GM19351 (cell line): ENCODE measurements at regions not wholly inside any gene's neighbourhood (a gene's known extent, or its start where the extent isn't known, plus 50 kb on each side); places are given as distances from the start of the nearest gene placed in this dataset.

Experiments
- ATAC-seq: cut with Tn5 transposase; IDR thresholded peaks from one replicate; pipeline ENCODE4 v1.9.1; 2021; ENCODE audit warnings: mild to moderate bottlenecking, moderate library complexity; ENCODE audit not compliant: unreplicated experiment

DNA sequence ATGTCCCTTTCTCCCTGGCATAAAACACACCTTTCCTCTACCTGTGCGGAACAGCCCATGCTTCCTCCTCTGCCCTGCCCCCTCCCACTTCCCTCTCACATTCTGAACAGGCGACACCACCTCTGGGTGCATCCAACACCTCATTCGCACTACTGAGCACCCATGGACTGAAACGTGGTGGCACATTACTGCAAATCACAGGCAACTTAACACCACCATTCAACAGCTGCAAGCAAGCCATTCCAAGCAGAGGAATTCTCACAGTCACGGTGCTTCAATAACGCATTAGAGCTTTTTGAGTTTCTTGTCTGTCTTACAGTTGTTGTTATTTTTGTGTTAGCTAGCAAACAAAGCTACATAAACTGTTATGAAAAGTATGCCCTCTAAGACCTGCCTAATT is 298.2 kb upstream of the TAS2R1 start:
- no peak for ATAC-seq

DNA sequence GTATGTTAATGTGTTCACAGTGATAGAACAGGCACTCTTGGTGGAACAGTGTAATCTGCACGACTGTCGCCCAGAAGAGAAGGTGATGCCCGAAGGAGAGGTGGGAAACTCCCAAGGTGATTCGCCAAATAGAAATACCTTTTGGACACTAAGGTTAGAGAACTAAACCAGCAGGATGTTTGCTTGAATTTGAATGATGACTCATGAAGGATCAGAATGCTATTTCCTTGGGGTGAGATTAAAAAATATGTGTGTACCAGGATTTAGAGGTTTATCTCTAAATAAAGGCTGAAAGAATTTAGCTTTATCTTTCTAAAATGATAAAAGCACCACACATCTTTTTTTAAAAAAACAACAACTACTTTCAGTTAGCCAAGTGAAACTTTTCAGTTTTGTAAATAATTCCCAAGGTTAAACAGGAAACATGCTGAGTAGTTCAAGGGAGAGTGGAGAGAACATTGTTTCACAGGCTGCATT is 297.4 kb upstream of the TAS2R1 start:
- ATAC-seq, result no peak

DNA sequence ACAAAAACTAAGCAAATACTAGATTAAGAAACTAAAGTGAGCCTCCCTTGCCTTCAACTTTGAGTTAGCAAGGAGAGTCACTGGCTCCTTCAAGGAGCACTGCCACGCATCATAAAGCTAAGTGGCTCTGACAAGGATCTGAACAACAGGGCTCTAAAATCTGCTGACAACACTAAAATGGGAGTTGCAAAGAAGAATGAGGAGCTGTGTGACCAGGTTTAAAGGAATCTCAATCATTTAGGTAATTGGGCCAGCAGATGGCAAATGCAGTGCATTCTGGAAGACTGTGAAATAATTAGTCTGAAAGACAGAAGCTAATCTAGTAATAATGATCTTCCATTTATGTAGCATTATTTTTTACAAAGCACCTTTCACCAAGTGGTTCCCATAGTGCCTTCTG is 297.0 kb upstream of the TAS2R1 start:
- no peak for ATAC-seq

DNA sequence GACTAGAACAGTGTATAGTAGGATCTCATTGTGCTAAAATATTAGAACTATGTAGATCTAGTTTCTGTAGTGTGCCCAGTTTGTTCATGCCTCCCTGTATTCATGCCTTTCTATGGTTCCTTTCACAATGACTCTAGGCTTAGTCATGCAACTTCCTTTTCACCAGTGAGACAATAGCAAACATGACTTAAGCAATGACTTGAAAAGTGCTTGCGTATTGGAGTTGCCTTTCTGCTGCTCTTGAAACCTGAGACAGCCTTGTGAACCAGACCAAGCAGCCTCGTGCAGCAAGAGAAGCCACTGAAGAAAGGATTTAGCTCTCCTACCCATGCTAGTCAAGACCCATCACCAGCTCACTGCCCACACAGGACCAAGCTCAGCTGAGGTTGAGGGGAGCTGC is 294.5 kb upstream of the TAS2R1 start:
- peak; percentile 80 for ATAC-seq

DNA sequence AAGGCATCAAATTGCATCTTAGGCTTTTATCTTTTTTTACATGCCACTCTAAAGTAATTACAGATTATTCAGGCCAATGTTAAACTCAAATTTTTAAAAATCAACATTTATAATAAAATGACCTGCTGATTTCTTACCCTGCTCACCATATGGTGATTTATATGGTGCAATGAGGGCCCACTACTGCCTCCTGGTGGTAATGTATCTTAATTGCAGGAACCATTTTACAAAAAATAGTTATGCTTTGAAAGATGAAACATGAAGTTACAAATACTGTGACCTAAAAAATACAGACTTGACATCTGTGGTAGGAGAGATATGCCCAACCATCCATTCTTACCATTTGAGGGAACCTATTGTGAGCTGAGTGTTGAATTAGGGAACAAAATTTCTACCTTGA is 292.6 kb upstream of the TAS2R1 start:
- no peak for ATAC-seq

DNA sequence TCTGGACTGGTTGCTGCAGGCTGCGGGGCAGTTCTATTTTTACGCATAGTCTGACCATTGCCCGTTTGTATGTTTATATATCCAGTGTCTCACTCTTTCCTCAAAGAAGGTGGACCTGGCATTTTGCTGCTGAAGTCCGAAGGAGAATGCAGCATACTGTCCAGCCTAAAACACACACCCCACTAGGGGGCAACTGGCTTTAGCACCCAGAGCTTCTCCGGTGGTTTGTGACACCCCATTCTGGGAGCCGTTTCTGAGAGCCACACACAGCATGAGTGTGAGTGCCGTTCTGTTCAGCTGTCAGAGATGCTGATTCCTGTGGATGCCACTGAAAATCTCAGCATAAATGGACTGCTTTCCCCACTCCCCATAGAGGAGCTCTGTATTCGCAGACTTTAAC is 290.5 kb upstream of the TAS2R1 start:
- ATAC-seq, result no peak

DNA sequence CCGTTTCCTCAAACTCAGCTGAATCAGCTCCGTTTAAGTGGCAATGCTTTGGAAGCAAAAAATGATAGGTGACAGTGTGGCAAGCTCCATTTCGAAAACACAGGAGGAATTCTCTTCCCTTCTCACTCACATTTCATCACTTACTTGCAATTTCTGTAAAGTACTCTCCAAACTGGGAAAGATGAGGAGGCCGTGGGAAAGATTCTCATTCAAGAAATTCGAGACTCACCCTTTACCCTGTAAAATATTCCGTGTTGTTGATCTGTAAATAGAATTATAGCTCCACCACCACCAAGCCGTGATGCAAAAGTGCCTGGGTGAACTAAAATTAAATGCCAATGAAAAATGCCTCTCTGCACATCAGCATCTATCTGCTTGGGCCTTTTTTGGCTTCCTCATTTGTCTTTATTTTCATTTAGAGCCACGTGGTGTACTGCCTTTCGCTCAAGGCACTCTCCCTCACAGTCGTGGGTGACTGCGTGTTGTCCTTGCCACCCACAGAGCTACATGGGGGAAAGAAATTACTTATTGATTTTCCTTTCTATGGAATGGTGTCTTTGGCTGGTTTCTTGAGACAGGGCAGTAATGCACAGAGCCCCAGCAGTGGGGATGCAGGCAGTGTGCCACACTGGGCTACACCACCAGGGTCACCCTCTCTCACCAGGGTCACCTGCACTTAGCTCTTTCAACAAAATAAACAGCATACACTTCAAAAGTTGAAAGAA is 289.3 kb upstream of the TAS2R1 start:
- ATAC-seq, result no peak

DNA sequence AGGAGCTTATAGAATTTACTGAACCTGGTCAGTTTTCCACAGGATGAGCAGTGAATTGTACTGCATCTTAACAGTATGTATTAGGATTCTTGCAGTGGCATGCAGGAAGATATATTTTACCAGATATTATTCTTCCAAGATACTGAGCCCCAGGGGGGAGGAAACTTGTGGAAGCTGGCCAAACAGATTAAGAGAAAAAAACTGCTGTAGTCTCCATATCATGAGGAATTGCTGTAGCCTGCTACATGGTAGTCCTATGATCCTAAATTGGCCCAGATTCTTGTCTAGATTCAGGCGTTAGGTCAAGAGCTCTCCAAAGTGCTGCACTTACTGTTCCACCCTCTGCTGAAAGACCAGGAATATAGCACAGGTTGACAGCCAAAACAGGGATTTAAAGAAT is 275.5 kb upstream of the TAS2R1 start:
- ATAC-seq, result no peak

DNA sequence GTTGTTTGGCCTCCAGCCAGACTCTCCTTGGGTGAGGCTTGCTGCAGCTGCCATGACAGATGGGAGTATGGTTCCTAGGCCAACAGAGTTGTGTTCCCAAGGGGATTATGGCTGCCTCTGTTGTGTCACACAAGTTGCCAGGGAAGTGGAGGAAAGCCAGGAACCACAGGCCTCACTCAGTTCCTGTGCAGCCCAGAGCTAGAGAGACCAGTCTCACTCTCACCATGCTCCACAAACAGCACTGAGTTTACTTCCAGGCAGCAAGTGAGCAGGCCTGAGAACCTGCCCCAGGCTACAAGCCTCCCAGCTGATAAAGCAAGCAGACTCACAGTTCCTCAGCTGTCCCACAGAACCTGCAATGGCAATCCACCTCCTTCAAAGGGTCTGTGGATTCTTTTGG is 273.6 kb upstream of the TAS2R1 start:
- no peak for ATAC-seq

DNA sequence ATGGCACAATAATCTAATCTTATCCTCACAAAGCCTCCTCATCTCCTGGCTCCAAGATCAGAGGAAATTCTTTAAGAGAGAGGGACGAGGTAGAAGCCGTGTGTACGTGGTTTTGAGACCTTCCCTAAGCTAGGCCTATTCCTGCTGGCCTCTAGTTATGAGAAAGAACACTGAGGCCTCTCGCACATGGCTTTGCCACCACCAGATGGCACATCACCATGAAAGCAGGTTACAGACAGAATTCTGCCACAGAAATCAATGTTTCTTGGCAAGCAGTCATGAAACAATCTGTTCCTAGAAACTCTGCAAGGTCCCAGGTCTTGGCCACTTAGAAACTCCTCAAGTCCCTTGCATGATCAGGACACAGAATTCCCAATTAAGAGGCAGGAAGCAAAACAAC is 268.2 kb upstream of the TAS2R1 start:
- ATAC-seq, result no peak

DNA sequence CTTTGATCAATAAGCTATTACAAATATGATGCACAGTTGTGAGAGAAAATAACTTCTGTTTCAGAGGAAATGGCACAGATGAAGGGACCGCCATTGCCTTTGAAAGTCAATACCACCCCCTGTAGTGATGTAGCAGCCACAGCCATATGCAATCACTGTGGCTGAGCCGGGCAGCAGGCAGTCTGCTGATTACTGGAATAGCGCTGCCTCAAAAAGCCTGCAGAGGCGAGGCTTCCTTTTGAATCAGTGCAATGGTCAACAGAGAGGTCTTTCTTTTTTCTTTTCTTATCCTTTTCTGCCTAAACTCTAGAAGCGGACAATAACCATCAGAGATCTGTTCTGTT is 265.1 kb upstream of the TAS2R1 start:
- ATAC-seq, result no peak

DNA sequence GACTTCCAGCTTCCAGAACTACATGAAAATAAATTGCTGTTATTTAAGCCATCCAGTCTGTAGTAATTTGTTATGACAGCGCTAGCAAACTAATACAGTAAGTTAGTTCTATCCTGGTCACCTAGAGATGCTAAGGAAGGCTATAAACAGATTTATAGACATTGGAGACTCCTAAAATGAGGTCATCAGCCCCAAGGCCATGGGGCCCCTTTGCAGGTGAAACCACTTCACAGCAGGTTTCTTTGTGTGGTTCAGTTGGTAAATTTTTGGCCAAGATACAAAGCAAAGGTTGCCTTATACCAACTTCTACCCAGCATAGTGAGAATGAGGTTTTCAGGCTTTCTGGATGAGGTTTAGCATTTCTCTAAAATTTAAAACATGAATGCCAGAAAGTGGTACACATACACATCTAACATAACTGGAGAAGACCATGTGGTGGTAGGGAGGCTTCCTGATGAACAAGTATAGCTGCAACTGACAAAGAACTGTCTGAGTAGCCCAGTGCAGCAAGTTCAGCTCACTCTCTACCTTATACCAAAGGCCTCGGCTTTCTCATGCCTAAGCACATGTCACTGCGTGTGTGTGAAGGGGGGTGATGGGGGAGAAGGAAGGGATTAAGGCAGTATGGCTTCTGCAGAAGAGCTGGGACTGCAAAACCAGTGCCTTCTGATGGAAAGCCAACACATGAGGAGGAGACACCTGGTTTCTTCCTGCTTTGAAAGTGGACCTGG is 264.6 kb upstream of the TAS2R1 start:
- ATAC-seq, result no peak

DNA sequence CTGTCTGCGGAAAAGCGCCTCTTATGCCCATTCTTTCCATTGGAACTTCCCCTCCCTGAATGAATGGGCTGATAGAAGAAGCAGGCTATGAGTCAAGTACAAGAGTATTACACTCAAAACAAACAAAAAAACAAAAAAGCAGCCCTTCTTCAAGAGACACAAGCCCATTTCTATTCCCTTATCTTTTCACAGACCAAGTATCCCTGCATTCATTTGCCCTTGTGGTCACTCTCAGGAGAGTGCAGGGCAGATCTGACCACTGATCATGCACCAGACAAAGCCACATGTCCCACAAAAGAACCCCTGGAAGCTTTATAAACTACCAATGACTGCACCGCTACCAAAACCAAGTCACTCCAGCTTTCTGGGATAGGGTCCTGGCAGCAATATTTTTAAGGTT is 262.5 kb upstream of the TAS2R1 start:
- no peak for ATAC-seq

DNA sequence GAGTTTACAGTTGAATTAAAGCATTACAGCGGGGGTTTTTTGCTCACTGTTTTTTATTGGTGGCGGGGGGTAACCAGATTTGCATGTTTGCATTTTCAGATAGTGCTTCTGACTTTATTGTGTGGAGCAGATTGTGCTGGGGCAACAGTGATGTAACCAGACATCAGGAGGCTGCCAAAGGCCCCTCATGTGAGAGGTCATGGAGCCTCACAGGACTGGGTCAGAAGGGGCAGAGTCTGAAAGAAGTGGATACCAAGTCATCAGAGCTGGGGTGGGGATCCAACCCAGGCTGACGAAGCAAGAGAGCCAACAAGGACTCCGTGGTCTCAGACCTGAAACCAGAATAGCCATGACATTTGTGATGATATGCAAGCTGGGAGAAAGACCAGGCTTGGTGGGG is 259.4 kb upstream of the TAS2R1 start:
- no peak for ATAC-seq

DNA sequence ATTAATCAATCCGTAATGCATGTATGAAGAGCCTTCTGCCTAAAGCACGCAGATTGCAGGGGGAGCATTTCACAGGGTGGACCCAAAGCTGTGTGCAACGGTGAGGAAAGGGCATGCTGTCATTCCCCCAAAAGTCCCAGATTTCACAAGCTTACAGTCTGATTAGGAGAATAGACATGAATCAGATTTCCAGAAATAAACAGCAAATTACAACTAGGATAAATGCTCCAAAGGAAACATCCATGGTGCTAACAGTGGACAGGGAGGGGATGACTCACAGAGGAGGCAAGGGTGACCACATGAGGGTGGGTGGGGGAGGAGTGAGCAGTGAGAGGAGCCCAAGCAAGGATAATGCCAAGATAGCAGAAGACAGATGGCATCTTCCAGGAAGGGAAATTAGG is 258.4 kb upstream of the TAS2R1 start:
- no peak for ATAC-seq

DNA sequence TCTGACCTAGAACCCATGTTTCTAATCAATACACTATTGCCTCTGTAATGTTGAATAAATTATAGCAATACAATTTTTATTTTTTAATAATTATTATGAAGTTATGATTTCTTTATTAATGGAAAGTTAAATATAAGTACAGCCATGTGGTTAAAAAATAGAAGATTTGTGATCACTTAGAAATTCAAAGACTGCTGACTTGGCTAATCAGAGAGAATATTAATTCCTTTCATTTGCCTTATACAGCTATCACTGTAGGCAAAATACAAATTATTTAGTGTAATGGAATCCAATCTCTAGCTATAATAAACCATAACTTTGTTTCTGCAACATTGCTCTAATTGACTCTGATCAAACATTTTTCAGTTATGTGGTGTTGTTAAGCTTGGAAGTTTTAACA is 255.0 kb upstream of the TAS2R1 start:
- ATAC-seq, result no peak

DNA sequence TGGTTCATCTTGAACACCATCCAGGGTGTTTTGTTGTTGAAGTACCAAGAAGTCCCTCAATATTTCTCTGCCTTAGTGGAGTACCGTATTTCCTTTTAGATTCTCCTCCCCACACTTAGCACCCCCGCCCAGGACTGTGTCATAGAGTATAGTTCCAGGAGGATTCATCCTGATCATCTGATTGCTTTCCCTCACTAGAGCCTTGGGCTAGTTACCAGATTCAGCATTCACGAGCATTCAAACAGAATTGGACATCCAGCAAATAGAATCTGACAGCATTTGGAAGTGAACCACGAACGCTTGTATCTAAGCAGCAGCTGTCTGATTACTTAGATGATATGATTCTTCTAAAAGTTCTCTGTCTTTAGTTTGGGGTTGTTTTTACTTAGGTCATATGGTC is 248.1 kb upstream of the TAS2R1 start:
- no peak for ATAC-seq

DNA sequence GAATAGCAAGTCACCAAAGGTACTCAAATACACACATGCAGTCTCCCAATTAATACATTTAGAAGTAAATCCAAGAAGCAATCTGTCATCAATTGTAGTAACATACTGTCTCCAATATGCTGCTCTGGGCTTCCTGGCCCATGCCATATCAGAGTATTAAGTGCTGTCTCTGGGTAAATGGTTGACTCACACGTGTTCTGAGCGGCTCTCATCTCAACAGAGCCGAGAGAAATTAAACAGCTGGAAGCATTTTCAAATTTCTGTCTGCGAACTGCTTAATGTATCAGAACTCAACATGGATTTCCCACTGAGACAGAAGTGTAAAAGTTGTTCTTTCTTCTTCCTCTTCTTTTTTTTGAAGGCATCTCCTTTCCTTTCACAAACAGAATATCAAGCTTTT is 247.3 kb upstream of the TAS2R1 start:
- no peak for ATAC-seq

DNA sequence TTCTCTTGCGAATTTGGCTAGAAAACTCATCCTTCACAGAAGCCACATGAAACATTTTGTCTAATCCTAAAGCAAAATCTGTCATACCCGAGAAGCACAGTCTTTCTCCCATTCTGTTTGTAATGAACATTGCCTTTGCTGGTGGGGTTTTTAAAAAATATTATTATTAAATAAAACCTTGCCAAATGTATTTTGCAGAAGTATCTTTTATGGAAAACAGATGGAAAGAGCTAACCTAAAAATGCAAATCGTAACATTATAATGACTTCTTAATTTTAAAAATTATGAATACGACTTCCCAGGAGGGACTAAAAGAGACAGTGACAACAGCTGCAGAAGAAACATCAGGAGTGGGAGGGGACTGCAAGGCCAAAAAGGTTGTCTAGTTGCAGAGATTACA is 246.3 kb upstream of the TAS2R1 start:
- ATAC-seq, result no peak

DNA sequence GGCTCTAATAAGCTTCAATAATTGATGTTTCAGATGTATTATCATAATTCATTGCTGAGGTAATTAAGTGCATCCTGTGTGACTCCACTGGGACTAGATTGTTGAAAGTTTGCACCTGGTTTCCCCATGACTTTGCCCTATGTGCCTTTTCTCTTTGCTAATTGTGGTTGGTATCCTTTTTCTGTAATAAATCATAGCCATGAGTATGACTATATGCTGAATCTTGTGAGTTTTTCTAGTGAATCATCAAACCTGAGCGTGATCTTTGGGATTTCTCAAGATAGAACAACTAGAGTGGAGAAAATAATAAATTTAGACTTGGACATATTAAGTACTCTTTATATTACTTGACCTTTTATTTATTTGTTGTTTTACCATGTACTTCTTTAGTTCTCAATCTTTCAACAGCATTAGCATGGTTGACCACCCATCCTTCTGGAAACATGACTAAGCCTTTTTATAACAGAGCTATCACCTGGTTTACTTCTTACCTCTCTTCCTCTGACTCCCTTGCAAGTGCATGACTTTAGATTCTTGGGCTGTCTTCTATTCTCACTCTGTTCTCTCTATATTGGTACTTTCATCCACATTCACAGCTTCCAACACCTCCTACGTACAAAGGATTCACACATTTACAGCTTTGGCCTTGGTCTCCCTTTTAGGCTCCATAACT is 239.6 kb upstream of the TAS2R1 start:
- ATAC-seq, result no peak

DNA sequence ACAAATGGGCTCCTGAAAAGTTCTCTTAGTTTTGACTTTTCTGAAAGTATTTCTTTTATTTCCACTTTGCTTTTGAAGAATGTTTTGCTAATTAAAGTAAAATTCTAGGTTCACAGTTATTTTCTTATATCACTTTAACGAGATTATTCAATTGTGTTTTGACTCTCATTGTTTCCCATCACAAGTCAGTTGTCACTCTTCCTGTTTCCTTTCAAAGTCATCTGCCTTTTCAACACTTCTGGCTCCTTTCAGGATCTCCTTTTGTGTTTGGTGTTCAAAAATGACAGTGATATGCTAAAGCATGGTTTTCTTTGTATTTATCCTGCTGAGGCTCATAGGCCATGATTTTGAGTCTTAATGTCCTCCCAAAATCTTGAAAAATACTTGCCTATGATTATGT is 235.4 kb upstream of the TAS2R1 start:
- no peak for ATAC-seq

DNA sequence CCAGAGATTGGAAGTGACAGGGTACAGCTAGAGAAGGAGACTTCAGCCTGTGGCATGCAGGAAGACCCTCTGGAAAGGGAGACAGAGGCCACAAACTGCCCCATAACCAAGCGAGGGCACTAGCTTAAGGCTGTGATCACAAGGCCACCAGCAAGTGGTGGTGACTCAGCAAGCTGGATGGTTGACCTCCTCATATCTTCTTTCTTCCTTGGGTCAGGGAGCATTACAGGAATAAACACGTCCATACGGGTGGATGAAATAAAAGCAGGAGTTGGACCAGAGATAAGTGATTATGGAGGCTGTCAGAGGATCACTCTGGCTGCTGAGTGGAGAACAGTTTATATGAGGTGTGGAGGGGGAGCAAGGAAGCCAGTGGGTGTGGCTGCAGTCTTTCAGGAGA is 234.6 kb upstream of the TAS2R1 start:
- no peak for ATAC-seq
